Astrocyte of the spinal cord (primary cell): ENCODE measurements at regions not wholly inside any gene's neighbourhood (a gene's known extent, or its start where the extent isn't known, plus 50 kb on each side); places are given as distances from the start of the nearest gene placed in this dataset.

Experiments
- DNase-seq: peaks from one replicate; pipeline ENCODE4 v3.0.0; 2011; ENCODE audit warnings: low read depth, low spot score
- H3K4me3 ChIP-seq: 2 replicates; pipeline ENCODE4 v1.5.1; 2011; ENCODE audit warnings: low read depth, mild to moderate bottlenecking, low read length, moderate library complexity
- CTCF ChIP-seq: IDR thresholded peaks from 2 replicates; pipeline ENCODE4 v1.5.1; 2012; ENCODE audit warnings: low read depth, mild to moderate bottlenecking, low read length, inconsistent platforms
- in situ Hi-C: cut with HindIII; loops from 2 replicates; pipeline ENCODE4 v1.10.0; 2017; ENCODE audit warnings: low sequenced_read_pairs

- no peak for DNase-seq
- no peak overlapping the region for H3K4me3 ChIP-seq
- TF ChIP-seq CTCF: no peak
- in situ Hi-C loops: no loop called here
Observed at GRCh38 chr3:23746441-23746840, 59.3 kb upstream of the UBE2E1 start.

- in situ Hi-C loops: no loop called here
- no peak for TF ChIP-seq CTCF
- no peak for DNase-seq
- H3K4me3 ChIP-seq: no peak overlapping the region
Observed at GRCh38 chr3:23747841-23748240, 57.9 kb upstream of the UBE2E1 start.

- H3K4me3 ChIP-seq: no peak overlapping the region
- DNase-seq: no peak
- in situ Hi-C loops: no loop called here
- no peak for TF ChIP-seq CTCF
Observed at GRCh38 chr3:23748398-23749110, 57.2 kb upstream of the UBE2E1 start.

- DNase-seq: no peak
- in situ Hi-C loops: no loop called here
- TF ChIP-seq CTCF: no peak
- H3K4me3 ChIP-seq: no peak overlapping the region
Observed at GRCh38 chr3:23749609-23750008, 56.1 kb upstream of the UBE2E1 start.

GRCh38 chr3:23750573-23751210 lies 55.1 kb upstream of the UBE2E1 start:
- DNase-seq: no peak
- in situ Hi-C loops: no loop called here
- no peak overlapping the region for H3K4me3 ChIP-seq

GRCh38 chr3:23751212-23751723 lies 54.5 kb upstream of the UBE2E1 start:
- H3K4me3 ChIP-seq: no peak overlapping the region
- DNase-seq: peak; percentile 26
- TF ChIP-seq CTCF: no peak
- in situ Hi-C loops: no loop called here

More at GRCh38 chr3:23750573-23751210, 55.1 kb upstream of the UBE2E1 start:
- no peak for TF ChIP-seq CTCF
